GM10266 (cell line): ENCODE measurements at regions not wholly inside any gene's neighbourhood (a gene's known extent, or its start where the extent isn't known, plus 50 kb on each side); places are given as distances from the start of the nearest gene placed in this dataset.

Source experiments
- DNase-seq: peaks from one replicate; pipeline ENCODE4 v3.0.0; 2012; ENCODE audit errors: extremely low spot score
- TF ChIP-seq, protein P1 (sequence below): IDR thresholded peaks from 2 replicates; pipeline ENCODE4 v1.5.1; 2012; ENCODE audit warnings: mild to moderate bottlenecking, low read depth; ENCODE audit not compliant: control insufficient read depth, insufficient read depth; ENCODE audit errors: missing control alignments

DNA sequence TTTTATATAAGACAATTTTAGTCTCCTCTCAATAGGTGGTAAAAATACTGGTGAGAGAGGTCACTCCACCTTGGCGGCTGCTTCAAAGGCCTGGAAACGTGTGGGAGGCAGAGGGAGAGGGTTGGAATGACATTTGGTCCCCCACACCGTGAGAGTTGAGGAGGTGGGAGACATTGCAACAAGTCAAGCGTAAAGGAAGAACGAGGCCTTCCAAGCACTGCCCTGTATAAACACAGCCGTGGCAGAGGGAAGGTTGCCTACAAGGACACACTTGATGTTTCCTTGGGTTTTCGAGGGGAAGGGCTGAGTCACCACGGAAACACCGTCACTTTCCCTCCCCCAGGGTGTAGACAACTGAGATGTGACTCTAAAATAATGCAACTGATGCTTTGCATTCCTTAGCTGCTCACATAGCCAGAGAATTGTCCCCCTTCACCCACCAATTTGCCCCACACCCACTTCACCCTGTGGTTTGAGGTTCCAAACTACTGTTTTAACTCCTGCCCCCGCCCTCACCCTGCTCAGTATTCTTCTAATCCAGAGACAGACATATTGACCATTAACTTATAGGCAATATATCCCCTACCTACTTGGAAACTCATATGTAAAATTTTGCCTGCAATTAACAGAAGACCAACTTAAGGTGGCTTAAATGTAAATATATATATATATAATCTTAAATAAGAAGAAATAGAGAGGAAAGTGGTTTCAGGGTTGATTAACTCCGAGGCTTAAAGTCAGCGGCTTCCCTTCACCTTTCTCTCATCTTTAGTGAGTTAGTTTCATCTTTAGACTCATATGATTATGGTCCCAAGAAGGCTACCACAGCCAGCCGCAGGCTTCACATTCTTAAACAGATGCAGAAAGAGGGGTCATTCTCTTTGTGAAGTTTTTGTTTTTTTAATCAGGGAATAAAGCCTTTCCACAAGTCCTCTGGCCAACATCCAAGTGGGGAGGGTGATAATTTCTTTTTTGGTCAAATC, 54.1 kb upstream of the BDNF start:
- DNase-seq, result no peak
- TF ChIP-seq, protein P1, sequence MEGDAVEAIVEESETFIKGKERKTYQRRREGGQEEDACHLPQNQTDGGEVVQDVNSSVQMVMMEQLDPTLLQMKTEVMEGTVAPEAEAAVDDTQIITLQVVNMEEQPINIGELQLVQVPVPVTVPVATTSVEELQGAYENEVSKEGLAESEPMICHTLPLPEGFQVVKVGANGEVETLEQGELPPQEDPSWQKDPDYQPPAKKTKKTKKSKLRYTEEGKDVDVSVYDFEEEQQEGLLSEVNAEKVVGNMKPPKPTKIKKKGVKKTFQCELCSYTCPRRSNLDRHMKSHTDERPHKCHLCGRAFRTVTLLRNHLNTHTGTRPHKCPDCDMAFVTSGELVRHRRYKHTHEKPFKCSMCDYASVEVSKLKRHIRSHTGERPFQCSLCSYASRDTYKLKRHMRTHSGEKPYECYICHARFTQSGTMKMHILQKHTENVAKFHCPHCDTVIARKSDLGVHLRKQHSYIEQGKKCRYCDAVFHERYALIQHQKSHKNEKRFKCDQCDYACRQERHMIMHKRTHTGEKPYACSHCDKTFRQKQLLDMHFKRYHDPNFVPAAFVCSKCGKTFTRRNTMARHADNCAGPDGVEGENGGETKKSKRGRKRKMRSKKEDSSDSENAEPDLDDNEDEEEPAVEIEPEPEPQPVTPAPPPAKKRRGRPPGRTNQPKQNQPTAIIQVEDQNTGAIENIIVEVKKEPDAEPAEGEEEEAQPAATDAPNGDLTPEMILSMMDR, result no peak
